H1 (cell line): ENCODE measurements at regions not wholly inside any gene's neighbourhood (a gene's known extent, or its start where the extent isn't known, plus 50 kb on each side); places are given as distances from the start of the nearest gene placed in this dataset.

ENCODE experiments used
- CEBPB ChIP-seq: IDR thresholded peaks from 2 replicates; pipeline ENCODE4 v1.6.1; 2012; ENCODE audit warnings: low read depth, low read length
- GTF2F1 ChIP-seq: IDR thresholded peaks from 2 replicates; pipeline ENCODE4 v1.6.1; 2012; ENCODE audit warnings: low read depth, low read length, improper control_type of control experiment, borderline replicate concordance
- TF ChIP-seq, protein P1 (sequence below): fragments of 300-600 bp; sonication (generic); IDR thresholded peaks from 2 replicates; pipeline ENCODE4 v1.7.1; 2012; ENCODE audit warnings: low read length, moderate library complexity, mild to moderate bottlenecking, inconsistent platforms; ENCODE audit not compliant: insufficient replicate concordance

- TF ChIP-seq GTF2F1 (no peak), CEBPB (no peak)
- TF ChIP-seq, protein P1, sequence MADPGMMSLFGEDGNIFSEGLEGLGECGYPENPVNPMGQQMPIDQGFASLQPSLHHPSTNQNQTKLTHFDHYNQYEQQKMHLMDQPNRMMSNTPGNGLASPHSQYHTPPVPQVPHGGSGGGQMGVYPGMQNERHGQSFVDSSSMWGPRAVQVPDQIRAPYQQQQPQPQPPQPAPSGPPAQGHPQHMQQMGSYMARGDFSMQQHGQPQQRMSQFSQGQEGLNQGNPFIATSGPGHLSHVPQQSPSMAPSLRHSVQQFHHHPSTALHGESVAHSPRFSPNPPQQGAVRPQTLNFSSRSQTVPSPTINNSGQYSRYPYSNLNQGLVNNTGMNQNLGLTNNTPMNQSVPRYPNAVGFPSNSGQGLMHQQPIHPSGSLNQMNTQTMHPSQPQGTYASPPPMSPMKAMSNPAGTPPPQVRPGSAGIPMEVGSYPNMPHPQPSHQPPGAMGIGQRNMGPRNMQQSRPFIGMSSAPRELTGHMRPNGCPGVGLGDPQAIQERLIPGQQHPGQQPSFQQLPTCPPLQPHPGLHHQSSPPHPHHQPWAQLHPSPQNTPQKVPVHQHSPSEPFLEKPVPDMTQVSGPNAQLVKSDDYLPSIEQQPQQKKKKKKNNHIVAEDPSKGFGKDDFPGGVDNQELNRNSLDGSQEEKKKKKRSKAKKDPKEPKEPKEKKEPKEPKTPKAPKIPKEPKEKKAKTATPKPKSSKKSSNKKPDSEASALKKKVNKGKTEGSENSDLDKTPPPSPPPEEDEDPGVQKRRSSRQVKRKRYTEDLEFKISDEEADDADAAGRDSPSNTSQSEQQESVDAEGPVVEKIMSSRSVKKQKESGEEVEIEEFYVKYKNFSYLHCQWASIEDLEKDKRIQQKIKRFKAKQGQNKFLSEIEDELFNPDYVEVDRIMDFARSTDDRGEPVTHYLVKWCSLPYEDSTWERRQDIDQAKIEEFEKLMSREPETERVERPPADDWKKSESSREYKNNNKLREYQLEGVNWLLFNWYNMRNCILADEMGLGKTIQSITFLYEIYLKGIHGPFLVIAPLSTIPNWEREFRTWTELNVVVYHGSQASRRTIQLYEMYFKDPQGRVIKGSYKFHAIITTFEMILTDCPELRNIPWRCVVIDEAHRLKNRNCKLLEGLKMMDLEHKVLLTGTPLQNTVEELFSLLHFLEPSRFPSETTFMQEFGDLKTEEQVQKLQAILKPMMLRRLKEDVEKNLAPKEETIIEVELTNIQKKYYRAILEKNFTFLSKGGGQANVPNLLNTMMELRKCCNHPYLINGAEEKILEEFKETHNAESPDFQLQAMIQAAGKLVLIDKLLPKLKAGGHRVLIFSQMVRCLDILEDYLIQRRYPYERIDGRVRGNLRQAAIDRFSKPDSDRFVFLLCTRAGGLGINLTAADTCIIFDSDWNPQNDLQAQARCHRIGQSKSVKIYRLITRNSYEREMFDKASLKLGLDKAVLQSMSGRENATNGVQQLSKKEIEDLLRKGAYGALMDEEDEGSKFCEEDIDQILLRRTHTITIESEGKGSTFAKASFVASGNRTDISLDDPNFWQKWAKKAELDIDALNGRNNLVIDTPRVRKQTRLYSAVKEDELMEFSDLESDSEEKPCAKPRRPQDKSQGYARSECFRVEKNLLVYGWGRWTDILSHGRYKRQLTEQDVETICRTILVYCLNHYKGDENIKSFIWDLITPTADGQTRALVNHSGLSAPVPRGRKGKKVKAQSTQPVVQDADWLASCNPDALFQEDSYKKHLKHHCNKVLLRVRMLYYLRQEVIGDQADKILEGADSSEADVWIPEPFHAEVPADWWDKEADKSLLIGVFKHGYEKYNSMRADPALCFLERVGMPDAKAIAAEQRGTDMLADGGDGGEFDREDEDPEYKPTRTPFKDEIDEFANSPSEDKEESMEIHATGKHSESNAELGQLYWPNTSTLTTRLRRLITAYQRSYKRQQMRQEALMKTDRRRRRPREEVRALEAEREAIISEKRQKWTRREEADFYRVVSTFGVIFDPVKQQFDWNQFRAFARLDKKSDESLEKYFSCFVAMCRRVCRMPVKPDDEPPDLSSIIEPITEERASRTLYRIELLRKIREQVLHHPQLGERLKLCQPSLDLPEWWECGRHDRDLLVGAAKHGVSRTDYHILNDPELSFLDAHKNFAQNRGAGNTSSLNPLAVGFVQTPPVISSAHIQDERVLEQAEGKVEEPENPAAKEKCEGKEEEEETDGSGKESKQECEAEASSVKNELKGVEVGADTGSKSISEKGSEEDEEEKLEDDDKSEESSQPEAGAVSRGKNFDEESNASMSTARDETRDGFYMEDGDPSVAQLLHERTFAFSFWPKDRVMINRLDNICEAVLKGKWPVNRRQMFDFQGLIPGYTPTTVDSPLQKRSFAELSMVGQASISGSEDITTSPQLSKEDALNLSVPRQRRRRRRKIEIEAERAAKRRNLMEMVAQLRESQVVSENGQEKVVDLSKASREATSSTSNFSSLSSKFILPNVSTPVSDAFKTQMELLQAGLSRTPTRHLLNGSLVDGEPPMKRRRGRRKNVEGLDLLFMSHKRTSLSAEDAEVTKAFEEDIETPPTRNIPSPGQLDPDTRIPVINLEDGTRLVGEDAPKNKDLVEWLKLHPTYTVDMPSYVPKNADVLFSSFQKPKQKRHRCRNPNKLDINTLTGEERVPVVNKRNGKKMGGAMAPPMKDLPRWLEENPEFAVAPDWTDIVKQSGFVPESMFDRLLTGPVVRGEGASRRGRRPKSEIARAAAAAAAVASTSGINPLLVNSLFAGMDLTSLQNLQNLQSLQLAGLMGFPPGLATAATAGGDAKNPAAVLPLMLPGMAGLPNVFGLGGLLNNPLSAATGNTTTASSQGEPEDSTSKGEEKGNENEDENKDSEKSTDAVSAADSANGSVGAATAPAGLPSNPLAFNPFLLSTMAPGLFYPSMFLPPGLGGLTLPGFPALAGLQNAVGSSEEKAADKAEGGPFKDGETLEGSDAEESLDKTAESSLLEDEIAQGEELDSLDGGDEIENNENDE = no peak
- TF ChIP-seq, all 59 proteins: peak for 0
Observed at GRCh38 chr9:74218385-74219063, 278.6 kb upstream of the RORB start (continued).
